ENCODE measurements at regions not wholly inside any gene's neighbourhood (a gene's known extent, or its start where the extent isn't known, plus 50 kb on each side); places are given as distances from the start of the nearest gene placed in this dataset.

DNA sequence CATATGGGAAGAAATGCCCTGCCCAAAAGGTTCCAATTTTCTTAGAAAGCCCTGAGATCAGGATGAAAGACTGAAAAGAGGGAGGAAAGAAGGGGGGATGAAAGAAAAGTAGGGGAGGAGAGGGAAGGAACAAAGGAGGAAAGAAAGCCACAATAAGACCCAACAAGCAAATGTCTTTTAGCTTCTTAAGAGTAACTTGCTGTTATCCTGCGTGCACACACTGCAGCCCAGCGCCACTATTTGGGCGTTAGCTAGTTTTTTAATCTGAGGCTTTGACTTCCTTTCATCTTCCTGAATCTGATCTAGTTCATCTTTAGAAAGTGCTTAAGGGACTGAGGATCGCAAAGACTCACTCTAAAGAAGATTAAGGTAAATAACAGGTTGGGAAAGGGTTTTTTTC lies 77.4 kb upstream of the HDDC2 start:
- TF ChIP-seq, protein P1, sequence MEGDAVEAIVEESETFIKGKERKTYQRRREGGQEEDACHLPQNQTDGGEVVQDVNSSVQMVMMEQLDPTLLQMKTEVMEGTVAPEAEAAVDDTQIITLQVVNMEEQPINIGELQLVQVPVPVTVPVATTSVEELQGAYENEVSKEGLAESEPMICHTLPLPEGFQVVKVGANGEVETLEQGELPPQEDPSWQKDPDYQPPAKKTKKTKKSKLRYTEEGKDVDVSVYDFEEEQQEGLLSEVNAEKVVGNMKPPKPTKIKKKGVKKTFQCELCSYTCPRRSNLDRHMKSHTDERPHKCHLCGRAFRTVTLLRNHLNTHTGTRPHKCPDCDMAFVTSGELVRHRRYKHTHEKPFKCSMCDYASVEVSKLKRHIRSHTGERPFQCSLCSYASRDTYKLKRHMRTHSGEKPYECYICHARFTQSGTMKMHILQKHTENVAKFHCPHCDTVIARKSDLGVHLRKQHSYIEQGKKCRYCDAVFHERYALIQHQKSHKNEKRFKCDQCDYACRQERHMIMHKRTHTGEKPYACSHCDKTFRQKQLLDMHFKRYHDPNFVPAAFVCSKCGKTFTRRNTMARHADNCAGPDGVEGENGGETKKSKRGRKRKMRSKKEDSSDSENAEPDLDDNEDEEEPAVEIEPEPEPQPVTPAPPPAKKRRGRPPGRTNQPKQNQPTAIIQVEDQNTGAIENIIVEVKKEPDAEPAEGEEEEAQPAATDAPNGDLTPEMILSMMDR (IDR thresholded peaks at IDR 0.05; ENCODE audit: low read length), result no peak
- TF ChIP-seq EZH2 (IDR thresholded peaks at IDR 0.05; ENCODE audit: borderline replicate concordance, low read length), result no peak

Measured in OCI-LY1 (cell line).